NOMO-1 treated with DMSO at 0.1 percent for 48 hours (cell line): ENCODE measurements at regions not wholly inside any gene's neighbourhood (a gene's known extent, or its start where the extent isn't known, plus 50 kb on each side); places are given as distances from the start of the nearest gene placed in this dataset.

Source experiments
- DNase-seq: peaks from one replicate; lab custom pipeline; 2025; ENCODE audit not compliant: unreplicated experiment; lab: John Stamatoyannopoulos, UW

DNA sequence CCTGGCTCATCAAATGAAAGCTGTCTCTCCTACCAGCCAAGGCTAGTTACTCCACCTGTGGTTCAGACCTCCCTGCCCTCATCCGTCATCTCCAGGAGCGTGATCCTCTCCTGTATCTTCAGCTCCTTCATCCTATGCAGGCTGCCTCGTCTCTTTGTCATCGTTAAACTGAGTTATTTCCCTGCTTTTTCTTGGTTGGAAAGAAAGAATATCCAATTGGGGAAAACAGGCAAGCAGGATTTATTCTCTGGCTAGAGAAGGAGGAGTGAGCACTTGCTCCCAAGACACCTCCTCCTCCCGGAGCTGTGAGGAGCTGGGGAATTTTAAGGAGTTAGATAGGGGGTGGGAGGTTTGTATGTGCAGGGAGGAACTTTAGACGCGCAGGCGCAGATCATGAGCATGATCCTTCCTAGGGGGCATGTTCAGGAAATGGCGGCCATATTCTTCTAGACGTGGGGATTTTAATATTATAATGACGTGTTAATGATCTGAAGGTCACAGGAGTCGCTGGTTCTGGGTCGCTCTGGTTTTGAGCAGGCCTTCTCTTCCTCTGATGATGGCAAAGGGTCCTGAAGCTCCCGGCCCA is 156.4 kb upstream of the KL start:
- no peak for DNase-seq

DNA sequence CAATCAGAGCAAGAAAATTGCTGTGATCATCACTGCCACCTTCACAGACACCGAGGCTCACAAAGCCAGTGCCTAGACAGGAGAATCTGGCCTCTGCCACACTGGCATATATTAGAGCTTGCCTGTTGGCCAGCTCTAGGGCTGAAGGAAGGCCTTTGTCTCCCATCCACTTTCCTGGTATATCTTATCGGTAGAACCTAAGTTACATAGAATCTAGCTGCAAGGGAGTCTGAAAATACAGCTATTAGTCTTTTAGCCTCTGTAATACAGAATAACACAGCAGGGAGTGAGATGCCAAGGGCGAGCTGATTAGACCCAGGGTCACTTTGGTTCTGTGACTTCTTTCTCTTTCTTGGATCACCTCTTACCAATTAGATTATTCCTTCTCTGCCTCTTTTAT is 154.9 kb upstream of the KL start:
- no peak for DNase-seq

DNA sequence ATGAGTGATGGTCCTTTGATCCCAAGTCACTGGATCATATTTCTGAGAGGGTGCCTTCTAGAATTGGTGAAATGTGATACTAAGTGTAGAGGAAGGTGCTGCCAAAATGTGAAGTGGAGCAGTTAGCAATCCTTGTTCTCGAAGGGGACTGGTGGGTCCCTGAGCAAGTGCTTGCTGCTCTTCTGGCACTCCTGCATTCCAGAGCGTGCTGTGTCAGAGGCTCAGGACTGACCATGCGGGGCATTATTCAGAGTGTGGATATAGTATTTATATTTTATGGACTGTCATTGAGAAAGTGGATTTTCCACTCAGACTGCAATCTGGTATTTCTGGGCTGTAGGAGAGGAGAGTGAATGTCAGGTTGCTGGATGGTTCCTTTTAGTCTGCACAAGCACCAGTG is 152.6 kb upstream of the KL start:
- no peak for DNase-seq

DNA sequence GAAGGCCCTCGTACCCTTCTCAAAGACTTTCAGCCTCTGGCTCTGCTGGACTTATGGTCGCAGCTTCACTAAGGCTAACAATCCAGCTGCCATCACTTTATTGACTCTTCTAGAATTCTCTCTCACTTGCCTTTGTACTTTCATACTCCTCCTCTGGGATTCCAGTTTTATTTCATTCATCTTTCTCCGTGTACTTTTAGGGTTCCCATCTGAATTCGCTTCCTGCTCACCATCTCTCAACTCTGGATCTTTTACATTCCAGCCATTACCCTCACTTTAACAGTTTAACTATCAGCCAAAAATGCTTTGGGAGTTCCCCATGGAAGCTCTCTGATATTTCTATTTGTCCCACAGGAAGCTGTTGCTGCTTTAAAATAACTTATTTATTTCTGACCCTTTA is 149.3 kb upstream of the KL start:
- no peak for DNase-seq

DNA sequence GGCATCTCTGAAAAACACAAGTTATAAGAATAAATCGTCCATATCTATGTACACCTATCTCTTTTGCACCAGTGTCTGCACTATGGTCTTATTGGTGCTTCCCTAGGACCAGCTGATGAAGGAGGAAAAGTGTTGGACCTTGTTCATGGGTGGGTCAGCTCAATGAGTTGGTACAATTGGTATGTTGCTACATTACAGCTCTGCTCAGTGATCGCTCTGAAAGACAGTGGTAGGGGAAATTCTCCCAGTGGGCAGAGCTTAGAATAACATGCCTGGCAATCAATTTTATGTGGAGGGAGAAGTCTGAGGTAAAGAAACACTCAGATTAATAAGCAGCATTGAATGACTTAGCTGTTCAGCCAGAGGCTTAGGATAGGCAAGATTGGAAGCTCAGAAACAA is 138.7 kb upstream of the KL start:
- DNase-seq: no peak

DNA sequence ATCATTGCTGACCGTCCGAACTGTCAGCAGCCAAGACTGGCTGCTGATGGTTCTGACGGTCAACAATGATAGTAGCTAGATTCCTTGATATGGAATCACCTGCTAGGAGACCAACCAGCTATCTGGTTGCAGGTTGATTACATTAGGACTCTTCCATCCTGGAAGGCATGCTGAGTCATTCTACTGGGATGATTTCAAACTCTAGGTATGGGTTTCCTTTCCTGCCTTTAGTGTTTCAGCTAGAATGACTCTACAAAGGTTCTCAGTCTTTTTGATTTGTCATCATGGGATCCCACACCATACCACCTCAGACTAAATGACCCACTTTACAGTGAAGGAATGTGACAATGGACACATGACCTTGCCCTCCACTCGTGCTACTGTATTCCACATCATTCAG is 138.1 kb upstream of the KL start:
- no peak for DNase-seq

DNA sequence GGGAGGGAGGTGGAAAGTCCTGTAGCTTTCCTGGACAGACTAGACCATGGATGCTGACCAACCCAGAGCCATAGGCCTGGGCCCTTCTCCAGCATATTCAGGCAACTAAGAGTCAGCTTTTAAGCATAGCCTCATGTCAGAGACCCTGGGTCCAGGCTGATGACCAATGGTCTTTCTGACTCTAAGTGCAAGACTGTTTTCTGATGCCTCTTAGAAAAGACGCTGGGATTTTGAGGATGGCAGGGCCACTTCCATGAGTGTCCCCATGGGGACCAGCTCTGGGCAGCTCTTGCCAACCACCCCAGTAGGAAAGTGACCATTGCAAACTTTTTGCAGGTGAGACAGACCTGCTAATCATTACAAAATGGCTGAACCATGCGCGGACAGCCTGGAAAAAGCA is 135.6 kb upstream of the KL start:
- DNase-seq: no peak

DNA sequence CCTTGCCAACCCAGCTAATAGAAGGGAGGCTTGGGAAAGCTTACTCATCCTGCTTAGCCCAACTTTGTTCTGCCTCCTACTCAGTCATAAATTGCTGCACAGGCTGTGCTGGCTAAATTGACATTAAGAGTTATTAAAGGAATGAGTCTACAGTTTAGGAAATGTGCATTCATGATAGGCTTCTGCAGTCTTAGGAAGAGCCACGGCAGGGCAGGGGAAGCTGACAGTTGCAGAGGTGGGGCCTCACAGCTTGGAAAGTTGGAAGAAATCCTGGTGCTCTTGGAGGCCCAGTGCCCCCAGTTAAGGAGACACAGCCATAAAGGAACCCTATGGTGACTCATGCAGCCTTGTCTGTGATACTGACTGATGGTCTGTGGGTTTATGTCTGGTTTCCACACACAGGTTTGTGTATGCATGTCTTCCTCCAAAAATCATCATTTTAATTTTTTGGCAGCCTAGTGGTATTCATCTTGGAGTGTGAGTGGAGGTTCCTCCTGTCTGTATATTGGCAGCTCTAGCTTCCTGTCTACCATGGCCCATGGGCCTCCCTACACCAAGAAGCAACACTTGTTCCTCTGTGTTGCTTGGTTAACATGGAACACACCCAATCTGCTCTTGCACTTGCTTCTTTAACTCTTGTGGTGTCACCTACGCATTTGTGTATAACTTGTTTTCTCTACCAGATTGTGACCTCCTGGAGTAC is 135.0 kb upstream of the KL start:
- peak; percentile 54 for DNase-seq

DNA sequence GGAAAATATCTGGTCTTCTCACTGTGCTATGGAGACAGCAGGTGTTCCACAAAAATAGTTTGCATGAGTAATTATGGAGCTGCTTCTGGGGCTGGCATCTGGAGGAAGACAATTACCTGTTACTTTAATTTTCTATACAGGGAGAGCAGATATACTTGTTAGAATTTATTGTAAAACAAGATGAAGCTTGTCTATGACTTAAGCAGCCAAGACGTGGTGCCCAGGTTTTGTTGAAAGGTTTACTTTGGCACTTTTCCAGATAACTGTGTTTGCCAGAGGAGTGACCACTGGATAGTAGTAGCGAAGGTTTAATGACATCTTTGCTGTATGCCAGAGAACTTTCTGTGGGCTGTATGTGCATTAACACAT is 134.5 kb upstream of the KL start:
- DNase-seq: no peak

DNA sequence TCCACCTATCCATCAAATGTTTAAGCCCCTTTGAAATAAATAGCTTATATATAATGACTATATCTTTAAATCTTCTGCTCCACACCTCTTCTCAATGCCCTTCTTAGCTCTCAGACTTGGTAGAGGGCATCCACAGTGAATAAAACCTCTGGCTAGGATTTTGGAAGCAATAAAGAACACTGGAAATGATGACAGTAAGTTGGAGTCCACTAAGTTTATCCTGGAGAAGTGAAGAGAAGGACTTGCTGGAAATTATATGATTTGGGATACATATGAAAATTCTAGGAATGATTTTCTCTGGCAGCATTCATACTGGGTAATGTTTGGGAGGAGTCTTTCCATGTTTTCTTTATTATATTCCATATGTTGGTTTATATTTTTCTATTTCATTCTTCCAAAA is 133.5 kb upstream of the KL start:
- no peak for DNase-seq

DNA sequence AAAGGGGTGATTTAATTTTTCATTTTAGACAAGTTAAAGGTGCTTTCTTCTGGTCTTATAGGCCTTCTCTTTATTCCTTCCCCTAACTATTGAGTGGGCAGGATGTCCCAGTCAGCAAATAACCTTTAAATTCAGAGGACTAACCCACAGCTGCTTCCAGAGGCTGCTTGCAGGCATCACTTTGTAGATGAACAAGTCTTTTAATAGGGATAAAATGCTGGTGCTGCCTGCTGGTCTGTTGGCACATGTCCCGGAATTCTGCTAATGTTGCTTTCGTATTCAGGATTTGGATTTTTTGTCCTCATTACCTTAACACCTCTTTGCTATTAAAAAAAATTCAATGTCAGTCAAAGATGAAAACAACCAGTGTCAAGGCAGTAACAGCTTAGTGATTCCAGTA is 132.7 kb upstream of the KL start:
- DNase-seq: no peak

DNA sequence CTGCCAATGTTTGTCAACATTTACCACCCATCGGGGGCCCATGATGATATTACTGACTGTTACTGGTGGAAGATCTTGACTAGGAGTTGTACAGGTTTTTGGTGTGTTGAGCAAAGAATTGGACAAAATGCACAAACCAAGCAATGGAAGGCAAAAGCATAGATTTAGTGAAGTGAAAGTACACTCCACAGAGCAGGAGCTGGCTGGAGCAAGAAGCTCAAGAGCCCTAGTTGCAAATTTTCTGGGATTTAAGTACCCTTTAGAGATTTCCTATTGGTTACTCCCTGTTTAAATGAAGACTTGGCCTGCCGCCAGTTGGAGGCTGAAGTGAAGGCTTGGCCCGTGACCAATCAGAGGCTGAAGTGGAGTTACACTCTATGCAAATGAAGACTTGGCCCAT is 128.6 kb upstream of the KL start:
- DNase-seq: no peak

DNA sequence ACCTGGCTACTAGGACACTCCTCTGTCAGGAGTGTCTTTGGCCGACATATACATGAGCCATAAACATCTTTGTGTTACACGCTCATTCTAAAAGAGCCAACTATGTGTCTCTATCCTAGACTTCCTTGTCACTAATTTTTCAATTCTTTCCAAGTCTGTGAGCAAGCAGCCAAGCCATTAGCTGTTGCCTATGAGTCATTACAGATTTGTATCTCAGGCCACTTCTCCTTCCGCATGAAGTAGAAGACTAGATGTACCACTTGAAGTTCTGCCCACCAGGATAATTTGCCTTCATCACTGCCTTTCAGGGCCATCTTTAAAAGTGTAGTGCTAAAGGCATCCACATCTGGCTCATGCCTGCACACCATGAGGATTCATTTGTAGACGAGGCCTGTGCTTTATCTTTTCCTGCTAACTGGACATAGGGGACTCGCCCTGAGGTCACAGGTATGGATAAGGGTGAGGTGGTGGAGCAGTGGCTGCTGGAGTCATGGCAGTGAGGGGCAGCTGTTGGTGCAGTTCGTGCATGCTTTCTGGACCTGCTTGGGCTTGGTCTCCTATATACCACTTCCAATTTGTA is 126.1 kb upstream of the KL start:
- peak; percentile 77 for DNase-seq

DNA sequence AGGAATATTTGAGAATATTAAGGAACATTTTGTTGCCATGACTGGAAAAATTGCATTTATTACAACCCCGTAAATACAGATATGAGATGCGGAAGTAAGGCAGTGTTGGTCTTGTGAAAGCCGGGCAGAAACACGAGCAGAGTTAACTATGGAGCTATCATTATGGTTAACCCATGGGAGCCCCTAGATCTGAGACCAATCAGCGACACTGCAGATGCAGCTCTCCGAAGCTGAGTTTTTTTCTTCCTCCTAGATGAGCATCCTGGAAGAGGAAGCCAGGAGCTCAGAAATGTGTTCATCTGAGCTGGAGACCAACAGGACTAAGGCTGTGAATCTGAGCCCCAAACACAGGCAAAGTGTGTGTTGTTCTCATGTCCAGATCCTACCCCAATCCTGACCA is 123.0 kb upstream of the KL start:
- DNase-seq: peak; percentile 98

DNA sequence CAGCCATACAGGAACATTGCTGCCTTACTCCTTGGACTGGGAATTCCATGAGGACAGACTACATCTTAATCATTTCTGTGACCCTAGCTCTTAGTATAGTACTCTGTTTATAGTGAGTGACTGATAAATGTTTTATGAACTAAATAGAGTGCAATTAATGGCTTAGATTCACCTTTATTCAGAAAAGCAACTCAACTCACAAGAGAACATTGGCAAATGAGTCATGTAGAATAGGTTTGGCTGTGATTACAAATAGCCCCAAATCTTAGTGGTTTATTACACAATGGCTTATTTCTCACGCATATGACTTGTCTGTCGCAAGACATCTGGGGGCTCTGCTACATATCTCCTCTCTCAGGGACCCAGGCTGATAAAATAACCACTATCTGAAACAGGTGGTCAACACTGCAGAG is 121.6 kb upstream of the KL start:
- peak; percentile 97 for DNase-seq

DNA sequence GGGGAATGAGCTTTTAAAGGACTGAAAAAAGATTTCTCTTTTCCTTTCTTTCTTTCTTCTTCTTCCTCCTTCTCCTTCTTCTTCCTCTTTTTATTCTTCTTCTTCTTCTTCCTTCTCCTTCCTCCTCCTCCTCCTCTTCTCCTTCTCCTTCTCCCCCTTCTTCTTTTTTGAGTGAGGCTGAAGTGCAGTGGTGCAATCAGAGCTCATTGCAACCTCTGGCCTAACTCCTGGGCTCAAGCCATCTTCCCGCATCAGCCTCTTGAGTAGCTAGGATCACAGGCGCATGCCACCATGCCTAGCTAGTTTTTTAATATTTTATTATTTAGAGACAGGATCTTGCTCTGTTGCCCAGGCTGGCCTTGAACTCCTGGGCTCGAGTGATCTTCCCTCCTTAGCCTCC is 120.9 kb upstream of the KL start:
- peak; percentile 72 for DNase-seq

DNA sequence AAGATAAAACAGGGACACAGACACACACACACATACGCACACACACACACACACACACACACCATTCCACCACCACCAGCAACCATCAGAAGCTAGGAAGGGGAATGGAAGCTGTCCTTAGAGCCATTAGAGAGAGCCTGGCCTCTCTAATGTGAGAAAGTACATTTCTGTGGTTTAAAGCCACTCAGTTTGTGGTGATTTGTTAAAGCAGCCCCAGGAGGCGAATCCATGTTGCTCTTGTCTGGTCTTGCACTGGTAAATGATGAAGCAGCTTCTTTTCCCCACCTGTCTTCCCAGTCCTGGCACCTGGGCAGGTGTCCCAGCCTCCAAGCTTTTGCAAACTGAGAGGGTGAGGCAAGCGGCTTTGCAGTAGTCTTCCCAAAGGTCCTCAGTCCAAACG is 118.9 kb upstream of the KL start:
- DNase-seq: no peak

DNA sequence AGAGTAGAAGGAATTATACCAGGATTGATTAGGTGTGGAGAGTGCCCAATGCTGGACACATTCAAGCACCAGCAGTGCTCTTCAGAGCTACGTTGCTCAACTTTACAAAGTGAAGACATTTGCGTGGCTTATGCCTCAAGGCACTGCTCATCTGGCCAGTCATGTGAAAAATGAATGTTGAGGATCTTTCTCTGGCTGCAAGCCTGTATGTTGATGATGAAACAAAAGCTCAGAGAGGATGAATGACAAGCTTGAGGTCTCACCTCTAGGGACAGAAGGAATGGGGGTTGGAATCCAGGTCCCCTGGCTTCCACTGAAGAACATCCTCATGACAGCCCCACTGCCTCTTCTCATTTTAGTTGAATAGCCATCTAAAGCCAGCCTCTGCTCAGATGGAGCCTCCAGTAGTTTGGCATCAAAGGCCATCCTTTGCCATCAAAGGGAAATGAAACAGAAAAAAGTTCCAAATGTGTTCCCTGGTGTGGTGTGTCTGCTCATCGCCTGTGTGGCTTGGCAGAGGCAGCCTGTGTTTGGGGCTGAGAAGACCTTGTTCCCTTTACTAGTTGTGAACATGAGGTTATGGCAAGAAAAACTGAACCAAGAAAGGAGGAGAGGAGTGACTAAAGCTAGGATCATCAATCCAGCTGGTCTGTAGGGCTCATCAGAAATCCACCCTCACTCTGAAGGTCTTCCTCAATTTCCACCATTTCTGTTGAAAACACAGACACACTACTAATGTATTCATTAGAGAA is 114.0 kb upstream of the KL start:
- DNase-seq: no peak

DNA sequence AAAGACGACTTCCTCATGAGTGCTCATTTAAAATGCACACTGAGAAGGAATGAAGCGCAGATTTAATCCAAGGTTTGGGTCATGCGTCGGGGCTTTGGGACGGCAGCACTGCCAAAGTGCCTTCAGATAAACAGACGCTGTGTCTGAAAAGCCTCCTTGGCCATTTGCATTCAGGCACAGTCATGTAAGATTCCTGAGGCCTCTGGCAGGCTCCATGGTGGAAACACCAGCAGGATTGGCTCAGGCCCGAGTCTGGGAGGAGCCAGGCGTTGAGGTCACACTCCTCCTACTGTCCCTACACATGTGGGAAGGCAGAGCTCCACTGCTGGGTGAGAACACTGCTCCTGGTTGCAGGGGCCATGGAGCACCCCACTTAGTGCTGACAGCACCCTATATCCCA is 113.3 kb upstream of the KL start:
- DNase-seq: no peak

DNA sequence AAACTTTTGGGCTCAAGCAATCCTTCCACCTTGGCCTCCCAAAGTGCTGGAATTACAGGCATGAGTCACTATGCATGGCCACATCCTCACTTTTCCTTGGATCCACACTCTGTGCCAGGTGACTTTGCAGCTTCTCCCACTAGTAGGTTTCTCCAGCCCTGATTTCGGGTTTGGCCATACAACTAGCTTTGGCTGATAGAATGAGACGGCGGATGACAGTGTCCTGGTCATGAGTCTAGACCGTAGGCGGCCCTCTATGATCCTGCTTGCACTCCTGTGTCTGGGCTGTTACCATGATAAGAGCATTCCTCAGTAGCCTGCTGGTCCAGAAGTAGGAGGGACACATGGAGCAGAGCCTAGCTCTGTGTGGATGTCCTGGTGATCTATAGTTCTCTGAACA is 112.5 kb upstream of the KL start:
- DNase-seq: no peak

DNA sequence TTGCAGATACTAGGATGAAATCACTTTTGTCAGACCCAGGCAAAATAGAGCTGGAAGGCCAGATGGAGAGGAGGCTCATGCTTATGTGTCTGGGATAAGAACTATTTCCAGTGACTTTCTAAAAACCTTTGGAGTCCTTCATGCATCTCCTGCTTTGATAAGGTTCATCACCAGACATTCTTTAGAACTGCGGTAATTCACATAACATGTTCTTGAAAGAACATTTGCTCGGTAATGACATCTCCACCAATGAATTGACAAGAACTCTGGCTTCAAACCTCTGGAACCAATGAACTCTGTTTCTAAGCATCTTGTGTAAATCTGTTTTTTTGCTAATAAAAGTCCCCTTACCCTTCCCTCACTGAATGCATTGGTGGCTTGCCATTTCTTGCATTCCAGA is 112.0 kb upstream of the KL start:
- no peak for DNase-seq
